ENCODE measurements at regions not wholly inside any gene's neighbourhood (a gene's known extent, or its start where the extent isn't known, plus 50 kb on each side); places are given as distances from the start of the nearest gene placed in this dataset.

DNA sequence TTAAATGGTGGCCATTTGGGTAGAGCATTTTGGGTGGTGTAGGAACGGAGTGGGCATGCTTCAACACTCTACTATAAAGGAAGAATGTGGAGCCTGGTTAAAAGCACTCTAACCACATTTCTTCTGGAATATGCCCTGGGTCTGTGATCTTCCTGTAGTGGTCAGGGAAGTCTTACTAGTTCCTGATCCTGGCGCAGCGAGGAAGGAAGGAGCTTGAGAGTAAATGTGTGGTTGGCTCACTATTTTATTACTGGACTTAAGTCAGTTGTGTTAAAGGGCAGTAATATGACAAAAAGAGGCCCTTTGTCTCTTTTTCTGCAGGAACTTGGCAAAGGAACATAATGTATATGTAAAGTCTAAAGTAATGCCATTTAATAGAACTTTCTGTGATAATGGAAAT is 197.6 kb upstream of the ZPLD1 start:
- TF ChIP-seq CTCF (IDR thresholded peaks at IDR 0.05; ENCODE audit: borderline replicate concordance, extremely low read depth, low read length, poor library complexity, severe bottlenecking) (no peak), EZH2 (IDR thresholded peaks at IDR 0.05; ENCODE audit: borderline replicate concordance, low read depth, low read length, severe bottlenecking) (no peak)

Data from DND-41 (cell line).